HG02943 (cell line): ENCODE measurements at regions not wholly inside any gene's neighbourhood (a gene's known extent, or its start where the extent isn't known, plus 50 kb on each side); places are given as distances from the start of the nearest gene placed in this dataset.
"Not testable (repeated sequence)": the region's sequence is repeated elsewhere in the genome, so short reads cannot be mapped to it uniquely, and the experiment has no call there.

Experiments used
- ATAC-seq: cut with Tn5 transposase; IDR thresholded peaks from one replicate; pipeline ENCODE4 v1.9.1; 2021; ENCODE audit warnings: mild to moderate bottlenecking, low read depth, moderate library complexity; ENCODE audit not compliant: unreplicated experiment

DNA sequence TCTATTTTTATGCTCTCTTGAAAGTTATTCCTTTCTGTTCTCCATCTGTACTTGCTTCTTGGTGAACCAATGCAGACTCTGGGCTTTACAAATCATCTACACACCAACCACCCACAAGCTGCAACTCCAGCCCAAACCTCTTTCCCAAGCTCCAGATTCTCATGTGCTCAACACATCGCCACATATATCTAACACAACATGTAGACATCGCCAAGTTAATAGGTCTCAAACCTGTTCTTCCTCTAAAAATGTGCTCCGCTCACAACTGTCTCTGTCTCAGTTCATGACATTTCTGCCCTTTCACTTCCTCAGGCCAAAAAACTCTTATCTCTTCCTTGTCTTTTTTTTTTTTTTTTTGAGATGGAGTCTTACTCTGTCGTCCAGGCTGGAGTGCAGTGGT is 95.7 kb upstream of the EEPD1 start:
- ATAC-seq = no peak

DNA sequence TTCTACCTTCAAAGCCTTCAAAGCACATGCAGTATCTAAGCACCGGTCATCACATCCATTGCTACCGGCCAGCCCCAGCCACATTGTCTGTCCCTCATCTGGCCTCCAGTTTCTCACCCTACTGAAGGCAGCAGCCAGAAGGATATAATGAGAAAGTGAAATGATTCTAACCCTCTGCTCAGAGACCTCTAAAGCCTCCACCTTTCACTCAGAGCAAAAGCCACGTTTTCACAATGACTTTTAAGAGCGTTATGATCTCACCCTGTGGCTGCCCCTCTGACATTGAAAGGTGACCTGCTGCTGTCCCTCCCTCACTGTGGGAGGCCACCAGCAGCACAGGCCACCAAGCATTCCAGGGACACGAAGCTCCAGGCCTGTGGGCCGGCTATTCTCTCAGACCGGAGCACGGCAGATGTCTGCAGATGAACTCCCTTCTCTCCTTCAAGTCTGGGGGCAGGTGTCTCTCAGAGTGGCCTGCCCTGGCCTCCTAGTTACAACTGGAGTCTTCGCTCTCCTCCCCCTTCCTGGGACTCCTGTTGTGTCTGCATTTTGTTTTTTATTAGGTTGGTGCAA is 94.9 kb upstream of the EEPD1 start:
- peak; percentile 64 for ATAC-seq

DNA sequence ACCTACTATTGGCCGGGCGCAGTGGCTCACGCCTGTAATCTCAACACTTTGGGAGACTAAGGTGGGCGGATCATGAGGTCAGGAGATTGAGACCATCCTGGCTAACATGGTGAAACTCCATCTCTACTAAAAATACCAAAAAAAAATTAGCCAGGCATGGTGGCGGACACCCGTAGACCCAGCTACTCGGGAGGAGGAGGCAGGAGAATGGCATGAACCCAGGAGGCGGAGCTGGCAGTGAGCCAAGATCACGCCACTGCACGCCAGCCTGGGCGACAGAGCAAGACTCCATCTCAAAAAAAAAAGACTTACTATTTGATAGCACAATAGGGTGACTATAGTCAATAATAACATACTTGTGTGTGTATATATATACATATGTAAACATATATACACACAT is 92.7 kb upstream of the EEPD1 start:
- not testable (repeated sequence) for ATAC-seq

DNA sequence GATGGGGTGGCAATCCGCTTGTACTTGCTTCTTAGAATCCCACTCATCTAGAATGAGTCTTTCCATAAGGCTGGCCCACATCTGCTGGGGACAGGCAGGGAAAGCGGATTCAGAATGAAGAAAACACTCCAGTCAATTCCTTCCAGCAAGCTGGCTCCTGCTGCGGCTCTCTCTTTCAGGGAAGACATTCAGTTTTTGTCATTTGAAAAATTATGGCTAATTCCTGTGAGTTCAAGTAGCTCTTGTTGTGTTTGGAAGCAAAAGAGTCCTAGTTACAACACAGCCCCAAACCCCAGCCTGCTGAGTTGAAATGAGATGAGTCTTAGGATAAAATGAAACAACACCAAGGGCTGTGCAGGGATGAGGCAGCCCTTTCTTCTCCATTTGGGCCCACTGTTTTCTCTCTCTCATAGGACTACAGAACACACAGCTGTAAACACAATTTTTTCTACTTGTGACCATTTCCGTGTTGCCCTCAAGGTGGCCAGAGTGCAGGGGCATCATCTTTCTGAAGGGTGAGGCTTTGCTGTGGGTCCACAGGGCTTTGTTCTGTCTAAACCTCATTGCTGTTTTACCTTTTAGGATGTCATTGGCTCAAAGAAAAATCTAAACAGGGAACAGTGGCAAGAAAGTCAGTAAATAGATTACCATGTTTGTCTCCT is 90.8 kb upstream of the EEPD1 start:
- no peak for ATAC-seq

DNA sequence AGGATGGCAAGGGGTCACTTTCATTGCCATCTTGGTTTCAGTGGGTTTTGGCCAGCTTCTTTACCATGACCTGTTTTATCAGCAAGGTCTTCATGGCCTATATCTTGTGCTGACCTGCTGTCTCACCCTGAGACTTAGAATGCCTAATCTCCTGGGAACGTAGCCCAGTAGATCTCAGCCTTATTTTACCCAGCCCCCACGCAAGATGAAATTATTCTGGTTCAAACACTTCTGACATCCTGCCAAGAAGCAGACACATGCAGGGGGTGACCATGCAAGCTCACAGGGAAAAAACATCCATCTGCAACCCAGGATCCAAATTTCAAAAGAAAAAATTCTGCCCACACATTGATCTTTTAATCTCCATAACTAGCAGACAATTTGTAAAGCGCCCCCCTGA is 88.4 kb upstream of the EEPD1 start:
- no peak for ATAC-seq

DNA sequence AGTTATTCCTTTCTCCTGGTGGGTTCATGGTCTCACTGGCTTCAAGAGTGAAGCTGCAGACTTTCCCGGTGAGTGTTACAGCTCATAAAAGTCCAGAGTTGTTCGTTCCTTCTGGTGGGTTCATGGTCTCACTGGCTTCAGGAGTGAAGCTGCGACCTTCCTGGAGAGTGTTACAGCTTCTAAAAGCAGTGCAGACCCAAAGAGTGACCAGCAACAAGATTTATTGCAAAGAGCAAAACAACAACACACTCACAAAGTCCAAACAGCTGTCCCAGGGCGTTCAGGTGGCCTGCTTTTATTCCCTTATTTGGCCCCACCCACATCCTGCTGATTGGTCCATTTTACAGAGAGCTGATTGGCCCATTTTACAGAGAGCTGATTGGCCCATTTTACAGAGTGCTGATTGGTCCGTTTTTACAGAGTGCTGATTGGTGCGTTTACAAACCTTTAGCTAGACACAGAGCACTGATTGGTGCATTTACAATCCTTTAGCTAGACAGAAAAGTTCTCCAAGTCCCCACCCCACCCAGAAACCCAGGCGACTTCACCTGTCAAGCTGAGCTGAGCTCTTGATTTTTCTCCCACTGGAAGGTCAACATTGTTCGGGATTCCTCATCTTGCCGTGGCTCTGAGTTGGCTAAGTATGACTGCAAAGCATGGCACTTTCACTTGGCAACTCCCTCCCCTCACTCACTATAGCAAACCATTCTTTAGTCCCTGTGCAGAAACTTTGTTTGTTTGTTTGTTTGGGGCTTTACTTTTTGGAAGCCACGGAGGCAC is 87.3 kb upstream of the EEPD1 start:
- ATAC-seq = not testable (repeated sequence)

DNA sequence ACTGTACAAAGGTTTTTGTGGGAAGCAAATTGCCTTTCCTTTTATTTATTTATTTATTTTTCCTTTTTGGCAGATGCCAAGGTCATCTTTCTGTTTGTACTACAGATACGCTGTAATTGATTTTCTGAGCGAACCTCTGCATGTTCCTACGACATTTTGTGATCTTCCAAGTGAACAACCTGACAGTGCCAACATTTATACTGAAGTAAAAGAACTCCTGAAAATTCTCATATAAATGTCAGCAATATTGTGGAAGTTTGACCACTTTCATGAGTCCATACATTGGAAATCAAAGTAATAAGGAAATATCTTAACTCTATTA is 86.8 kb upstream of the EEPD1 start:
- ATAC-seq = no peak

DNA sequence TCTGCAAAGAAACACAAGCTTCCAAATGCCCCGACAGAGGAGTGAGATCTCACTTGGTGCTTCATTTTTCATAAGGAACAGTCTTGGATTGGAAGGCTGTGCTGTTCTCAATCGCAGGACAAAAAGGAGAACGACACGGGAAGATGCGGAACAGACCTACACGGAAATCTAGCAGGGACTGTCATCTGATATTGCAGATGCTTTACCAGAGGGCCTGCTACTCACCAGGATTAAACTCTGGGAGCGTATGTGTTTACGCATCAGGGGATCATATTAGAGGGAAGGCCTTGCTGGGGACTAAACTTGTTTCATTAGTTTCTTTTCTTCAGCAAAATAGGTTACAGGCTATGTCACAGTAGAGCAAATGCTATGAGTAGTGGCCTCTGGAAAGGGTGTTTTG is 82.8 kb upstream of the EEPD1 start:
- no peak for ATAC-seq

DNA sequence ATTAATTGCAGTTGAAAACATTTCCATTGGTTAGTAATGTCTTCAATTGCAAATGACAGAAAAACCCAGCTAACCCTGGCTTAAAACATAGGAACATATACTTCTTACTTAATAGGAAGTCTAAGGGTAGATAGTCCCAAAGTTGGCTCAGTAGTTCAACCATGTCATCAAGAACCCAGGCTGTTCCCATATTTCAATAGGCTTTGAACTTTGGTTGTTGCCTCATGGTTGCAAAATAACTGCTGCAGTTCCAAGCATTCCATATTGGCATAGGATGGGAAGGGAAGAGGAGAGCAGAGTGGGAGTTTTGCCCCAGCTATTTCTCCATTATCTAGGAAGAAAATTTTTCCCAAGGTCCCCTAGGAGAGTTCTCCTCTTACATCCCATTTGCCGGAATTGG is 81.4 kb upstream of the EEPD1 start:
- ATAC-seq = no peak

DNA sequence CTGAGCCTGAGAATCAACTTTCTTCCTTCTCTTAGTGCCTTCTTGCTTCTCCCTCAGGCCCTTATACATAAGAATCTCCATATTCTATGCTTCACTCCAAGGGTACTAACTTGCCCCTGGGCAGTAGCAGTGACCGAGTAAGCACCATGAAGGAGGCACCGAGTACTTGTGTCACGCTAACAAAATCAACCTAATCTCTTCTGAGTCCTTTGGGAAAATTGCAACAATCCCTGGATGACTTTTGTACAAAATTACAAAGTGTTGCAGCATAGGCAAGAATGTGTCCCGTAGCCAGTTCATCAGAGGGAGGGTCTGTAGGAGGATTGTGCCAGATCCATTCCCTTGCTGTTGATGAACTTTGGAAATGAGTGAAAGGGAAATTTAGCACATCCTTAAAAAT is 80.4 kb upstream of the EEPD1 start:
- no peak for ATAC-seq

DNA sequence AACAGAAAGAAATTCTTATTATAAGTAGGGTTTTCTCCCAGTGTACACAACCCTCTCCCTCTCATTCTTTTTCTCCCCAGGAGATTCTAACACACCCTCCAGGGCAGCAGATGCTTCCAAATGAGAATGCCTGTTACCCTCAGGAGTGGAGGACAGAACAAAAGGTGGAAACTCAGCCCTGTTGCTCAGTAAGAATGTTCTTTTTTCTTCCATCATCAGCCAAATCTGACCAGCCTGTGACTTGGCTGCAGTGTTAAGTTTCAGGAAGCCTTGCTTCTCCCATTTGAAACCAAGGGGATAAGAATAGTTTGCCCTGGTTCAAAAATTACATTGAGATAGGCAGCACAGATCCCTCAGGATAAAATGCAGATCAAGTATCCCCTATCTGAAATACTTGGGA is 77.5 kb upstream of the EEPD1 start:
- no peak for ATAC-seq

DNA sequence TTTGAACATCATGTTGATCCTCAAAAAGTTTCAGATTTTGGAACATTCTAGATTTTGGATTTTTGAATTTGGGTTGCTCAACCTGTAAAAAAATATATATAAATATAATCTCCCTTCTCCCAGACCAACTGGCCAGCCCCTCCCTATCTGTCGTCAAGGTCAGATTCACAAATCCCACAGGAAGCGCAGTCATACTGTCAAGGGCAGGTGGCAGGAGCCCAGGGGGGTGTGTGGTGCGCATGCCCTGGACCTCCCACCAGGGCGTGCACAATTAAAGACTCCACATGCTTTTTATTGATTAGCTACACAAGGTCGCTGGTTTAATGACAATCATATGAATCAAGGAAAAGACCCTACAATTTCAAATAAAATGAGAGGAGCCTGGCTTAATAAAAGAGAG is 77.0 kb upstream of the EEPD1 start:
- no peak for ATAC-seq

DNA sequence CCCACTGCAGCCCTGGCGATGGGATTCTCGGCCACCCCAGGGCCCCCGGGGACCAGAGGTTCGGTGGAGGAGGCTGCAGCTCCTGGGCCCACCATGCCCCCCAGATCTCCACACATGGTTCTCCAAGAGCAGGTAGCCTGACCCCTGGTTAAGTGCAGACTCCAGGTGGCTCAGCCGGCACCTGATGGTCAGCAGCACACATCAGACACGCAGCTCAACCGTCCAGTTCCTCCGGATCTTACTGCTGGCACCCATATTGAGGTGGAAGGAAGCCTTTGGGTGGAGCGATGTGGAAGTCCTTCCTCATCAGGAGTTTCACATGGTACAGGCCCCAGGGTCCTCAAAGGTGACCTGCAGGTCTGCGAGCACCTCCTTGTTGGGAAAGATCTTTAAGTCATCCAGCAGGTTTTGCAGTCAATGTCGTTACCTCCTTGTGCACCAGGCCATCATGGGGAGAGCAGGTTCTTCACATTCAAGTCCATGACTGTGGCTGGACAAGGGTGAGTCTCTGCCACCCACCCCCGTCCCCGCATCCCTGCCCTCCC is 74.2 kb upstream of the EEPD1 start:
- ATAC-seq = no peak

DNA sequence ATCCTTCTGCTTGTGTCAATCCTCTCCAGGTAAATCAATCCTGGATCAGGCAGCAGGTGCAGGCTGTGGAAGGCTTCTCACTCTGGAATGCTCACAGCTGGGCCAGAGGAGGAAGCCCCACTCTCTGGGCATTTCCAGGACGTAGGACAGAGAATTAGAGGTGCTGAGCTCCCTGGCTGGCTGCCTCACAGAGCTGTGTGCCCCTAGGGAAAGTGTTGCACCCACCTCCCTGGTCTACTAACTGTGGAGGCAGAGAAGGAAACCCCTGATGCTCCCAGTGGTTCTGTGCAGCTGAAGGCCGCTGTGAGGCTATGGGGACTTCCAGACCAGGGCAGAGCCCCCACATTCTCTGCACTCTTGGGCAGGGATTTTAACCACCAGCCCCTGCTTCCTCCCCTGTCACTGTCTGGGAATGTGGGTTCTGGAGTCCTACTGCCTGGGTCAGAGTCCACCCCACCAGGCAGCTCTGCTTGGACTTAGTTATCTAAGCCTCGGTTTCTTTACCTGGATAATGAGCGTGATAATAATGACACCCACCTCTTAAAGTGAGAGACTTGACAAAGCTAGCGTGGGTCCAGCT is 73.5 kb upstream of the EEPD1 start:
- ATAC-seq = no peak

DNA sequence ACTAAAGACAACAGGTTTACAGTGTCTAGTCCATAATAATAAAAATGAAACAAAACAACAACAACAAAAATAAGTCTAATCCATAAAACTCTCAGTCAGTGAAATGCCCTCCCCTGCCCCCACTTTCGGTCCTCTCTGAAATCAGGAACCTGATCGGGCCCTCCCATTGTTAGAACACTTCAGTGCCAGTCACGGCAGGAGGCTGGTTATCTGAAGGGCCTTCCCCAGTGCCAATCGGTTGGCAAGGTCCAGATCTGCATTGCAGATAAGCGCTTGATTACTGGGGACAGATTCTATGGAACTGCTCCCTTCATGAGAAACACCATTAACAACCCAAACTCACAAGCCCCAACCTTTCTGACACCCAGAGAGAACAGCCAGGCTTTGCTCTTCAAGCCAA is 72.2 kb upstream of the EEPD1 start:
- ATAC-seq = no peak

DNA sequence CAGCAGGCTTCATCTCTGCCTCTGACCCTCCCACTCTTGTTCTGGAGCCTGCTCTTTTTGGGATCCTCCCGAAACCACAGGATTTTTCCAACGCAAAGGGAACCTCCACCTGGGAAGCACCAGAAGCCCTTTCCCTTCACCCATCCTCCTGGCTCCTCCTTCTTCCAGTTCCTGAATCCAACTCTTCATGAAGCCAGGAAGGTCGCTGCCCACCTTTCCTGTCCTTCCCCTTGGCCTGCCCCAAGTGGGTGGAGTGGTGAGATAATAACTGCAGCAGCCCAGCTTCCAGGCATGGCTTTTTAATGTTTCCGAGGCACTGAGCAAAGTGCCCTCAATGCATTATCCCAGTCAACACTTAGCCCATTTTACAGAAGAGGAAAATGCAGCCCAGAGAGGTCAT is 70.8 kb upstream of the EEPD1 start:
- ATAC-seq = no peak

DNA sequence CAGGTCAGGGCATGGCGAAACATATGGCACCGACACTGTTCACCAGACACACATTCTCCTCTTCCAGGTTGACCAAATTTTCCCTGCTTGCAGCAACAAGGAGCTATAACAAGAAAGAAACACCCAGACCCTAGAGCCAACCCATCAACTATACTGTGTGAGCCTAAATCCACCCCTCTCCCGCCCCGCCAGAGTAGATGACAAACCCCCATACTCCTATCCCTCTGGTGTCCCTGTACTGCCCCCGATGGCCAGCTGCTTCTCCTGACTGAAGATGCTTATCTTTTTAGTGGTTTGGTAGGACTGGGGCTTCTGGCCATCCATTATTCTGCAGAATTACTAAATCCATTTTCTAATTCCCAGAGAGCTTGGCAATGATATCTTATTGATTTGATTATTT is 70.1 kb upstream of the EEPD1 start:
- ATAC-seq = no peak

DNA sequence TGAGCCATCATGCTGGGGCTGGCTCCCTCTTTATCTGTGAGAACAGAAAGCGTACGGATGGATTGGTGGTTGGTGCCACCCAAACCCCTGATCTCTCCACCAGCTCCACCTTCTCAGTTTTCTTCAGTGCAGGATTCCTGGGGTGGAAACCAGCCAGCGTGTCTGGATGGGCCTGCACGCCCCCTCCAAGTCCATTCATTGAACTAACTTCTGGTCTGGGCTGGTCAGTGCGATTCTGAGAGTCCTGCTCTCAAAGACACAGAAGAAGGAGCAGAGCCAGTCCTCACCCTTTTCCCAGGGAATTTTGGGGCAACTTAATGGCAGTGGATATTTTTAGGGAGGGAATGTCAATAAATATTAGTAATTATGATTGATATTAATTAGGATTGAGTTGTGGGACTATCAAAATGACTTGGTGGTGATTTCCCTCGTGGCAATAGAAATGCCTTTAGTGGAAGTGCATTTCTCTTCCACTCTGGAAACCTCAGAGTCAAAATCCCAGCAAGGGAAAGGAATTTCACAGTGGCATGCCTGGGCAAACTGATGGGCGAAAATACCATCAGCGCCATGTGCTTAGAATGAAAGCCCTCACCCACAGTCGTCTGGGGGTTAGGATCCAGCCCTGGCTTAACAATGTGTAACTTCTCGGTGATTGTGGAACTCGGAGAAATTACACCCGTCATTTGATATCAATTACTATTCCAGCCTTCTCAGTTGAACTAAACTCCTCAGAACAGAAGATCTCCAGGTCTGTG is 69.3 kb upstream of the EEPD1 start:
- ATAC-seq = no peak

DNA sequence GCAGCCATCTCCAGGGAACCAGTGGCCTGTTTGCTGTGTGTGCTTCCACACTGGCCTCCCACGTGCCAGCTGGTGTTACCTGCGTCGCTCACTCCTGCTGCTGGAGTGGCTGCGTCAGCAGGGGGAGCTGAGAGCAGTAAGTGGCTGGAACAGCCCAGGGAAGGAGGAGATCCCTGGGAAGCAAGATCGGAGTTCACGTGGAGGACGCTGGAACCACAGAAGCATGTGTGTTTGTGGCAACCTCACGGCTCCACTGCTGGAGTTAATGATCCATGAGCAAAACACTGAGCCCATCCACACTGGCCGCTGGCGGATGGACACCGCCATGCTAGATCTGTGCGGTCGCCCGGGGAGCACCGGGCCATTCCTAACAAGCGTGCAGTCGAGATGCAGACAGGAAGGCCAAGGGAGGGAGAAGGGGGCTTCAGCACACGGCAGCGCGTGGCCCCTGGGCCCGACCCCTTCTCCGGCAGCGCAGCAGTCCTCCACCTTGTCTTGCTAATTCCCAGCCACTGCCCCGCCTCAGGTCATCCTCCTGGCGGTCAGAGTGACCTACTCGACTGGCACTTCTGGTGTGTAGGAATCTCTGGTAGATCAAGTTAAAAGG is 68.5 kb upstream of the EEPD1 start:
- ATAC-seq = no peak

DNA sequence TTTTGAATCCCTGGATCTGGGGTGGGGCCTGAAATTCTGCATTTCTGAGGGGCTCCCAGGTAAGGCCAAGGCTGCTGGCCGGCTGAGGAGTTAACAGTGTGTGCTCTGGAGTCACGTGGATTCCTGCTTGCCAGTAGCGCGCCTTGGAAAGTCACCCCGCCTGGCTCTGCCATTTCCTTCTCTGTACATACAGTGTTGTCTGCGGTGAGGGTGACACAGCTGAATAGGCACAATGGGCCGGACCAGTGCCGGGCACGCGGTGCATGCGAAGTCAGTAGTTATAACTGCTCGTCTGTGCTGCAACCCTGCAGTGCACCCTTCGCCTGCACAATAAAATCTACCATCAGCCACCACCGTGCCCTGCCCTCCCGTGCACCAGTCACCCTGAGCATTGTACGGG is 68.0 kb upstream of the EEPD1 start:
- ATAC-seq = no peak
